B cell (primary cell): ENCODE measurements at regions not wholly inside any gene's neighbourhood (a gene's known extent, or its start where the extent isn't known, plus 50 kb on each side); places are given as distances from the start of the nearest gene placed in this dataset.

Experiments
- ATAC-seq: fragments of 200-7000 bp; cut with Tn5 transposase; one replicate; pipeline ENCODE4 v1.10.0; 2021; ENCODE audit warnings: low read depth, mild to moderate bottlenecking, moderate number of reproducible peaks, moderate library complexity
- CTCF ChIA-PET: fragments of 350-600 bp; sonication (Branson Sonifier 250); formaldehyde crosslinking; loops from one replicate; lab custom pipeline; 2021; ENCODE audit warnings: antibody characterized with exemption, inconsistent platforms; lab: Charles Lee
- POLR2A ChIA-PET: fragments of 350-600 bp; sonication (Branson Sonifier 250); formaldehyde crosslinking; loops from one replicate; lab custom pipeline; 2021; ENCODE audit warnings: antibody characterized with exemption; lab: Charles Lee
- DNase-seq: peaks from one replicate; pipeline ENCODE4 v3.0.0; 2013
- H2AFZ ChIP-seq: 2 replicates; pipeline ENCODE4 v1.6.1; 2012; ENCODE audit warnings: mild to moderate bottlenecking, low read depth, low read length; ENCODE audit not compliant: insufficient read depth, poor library complexity, severe bottlenecking
- H3K27ac ChIP-seq, 2 donors: 1 replicate in 1 of 2; 2 replicates in 1 of 2; pipeline ENCODE4 v1.5.1; 2012 to 2013; ENCODE audit warnings: low read length in 2 of 2, mild to moderate bottlenecking in 2 of 2, moderate library complexity in 1 of 2
- H3K27me3 ChIP-seq, 4 experiments: fragments of 200-600 bp in 1 of 4; sonication (generic) in 1 of 4; replicated peaks in 1 of 4; 1 replicate in 2 of 4; 2 replicates in 2 of 4; pipeline versions ENCODE4 v1.6.1 to v1.7.0; 2013 to 2016; ENCODE audit warnings: low read length in 3 of 4, mild to moderate bottlenecking in 2 of 4, mixed read lengths in 1 of 4, moderate library complexity in 1 of 4; ENCODE audit not compliant: insufficient read depth in 4 of 4, control insufficient read depth in 3 of 4; ENCODE audit errors: control extremely low read depth in 1 of 4
- H3K36me3 ChIP-seq, 2 experiments: replicated peaks in 1 of 2; 1 replicate in 1 of 2; 2 replicates in 1 of 2; pipeline versions ENCODE4 v1.6.1 to v1.7.1; 2013; ENCODE audit warnings: low read length in 1 of 2; ENCODE audit not compliant: insufficient read depth in 2 of 2, control insufficient read depth in 1 of 2; ENCODE audit errors: control extremely low read depth in 1 of 2, extremely low read depth in 1 of 2
- H3K4me1 ChIP-seq, 2 donors: fragments of 200-600 bp in 1 of 2; sonication (generic) in 1 of 2; 1 replicate in 1 of 2; 2 replicates in 1 of 2; pipeline versions ENCODE4 v1.5.1 to v1.6.1; 2013 to 2017; ENCODE audit warnings: low read length in 2 of 2; ENCODE audit not compliant: control insufficient read depth in 2 of 2, insufficient read depth in 2 of 2
- H3K4me2 ChIP-seq: replicated peaks from 2 replicates; pipeline ENCODE3; 2012; ENCODE audit warnings: mild to moderate bottlenecking, low read depth, low read length; ENCODE audit not compliant: poor library complexity, severe bottlenecking
- H3K4me3 ChIP-seq, 5 experiments: fragments of 200-600 bp in 1 of 5; sonication (generic) in 1 of 5; 1 replicate in 3 of 5; 2 replicates in 2 of 5; pipeline versions ENCODE4 v1.5.1 to v1.7.0; 2011 to 2016; ENCODE audit warnings: low read length in 4 of 5, mild to moderate bottlenecking in 4 of 5, low read depth in 2 of 5, control low read depth in 1 of 5, moderate library complexity in 1 of 5; ENCODE audit not compliant: insufficient read depth in 1 of 5; ENCODE audit errors: control extremely low read depth in 1 of 5, extremely low read depth in 1 of 5
- H3K79me2 ChIP-seq: fragments of 200-600 bp; sonication (generic); one replicate; pipeline ENCODE4 v1.6.0; 2016; ENCODE audit warnings: low read length; ENCODE audit not compliant: control insufficient read depth, insufficient read depth
- H3K9ac ChIP-seq: fragments of 200-600 bp; sonication (generic); 2 replicates; pipeline ENCODE4 v1.6.1; 2017; ENCODE audit warnings: mild to moderate bottlenecking, low read length, moderate library complexity
- H3K9me3 ChIP-seq, 3 donors: one replicate each; pipeline versions ENCODE4 v1.6.1 to v1.7.1; 2013; ENCODE audit warnings: low read length in 2 of 3; ENCODE audit not compliant: control insufficient read depth in 2 of 3, insufficient read depth in 1 of 3; ENCODE audit errors: control extremely low read depth in 1 of 3
- H4K20me1 ChIP-seq: 2 replicates; pipeline ENCODE4 v1.6.0; 2012; ENCODE audit warnings: mild to moderate bottlenecking, low read length; ENCODE audit not compliant: insufficient read depth, control insufficient read depth, poor library complexity, severe bottlenecking
- H3K27ac Mint-ChIP-seq: one replicate; pipeline ENCODE4 v1.8.0; 2021; ENCODE audit warnings: mixed read lengths
- H3K27me3 Mint-ChIP-seq: one replicate; pipeline ENCODE4 v1.8.0; 2021; ENCODE audit warnings: mixed read lengths
- H3K4me1 Mint-ChIP-seq: one replicate; pipeline ENCODE4 v1.8.0; 2021; ENCODE audit warnings: mixed read lengths
- H3K4me3 Mint-ChIP-seq: one replicate; pipeline ENCODE4 v1.8.0; 2021; ENCODE audit warnings: mixed read lengths
- H3K9me3 Mint-ChIP-seq: one replicate; pipeline ENCODE4 v1.8.0; 2022; ENCODE audit warnings: mixed read lengths; ENCODE audit not compliant: insufficient read depth
- CTCF ChIP-seq: fragments of 200-600 bp; IDR thresholded peaks from one replicate; pipeline ENCODE4 v1.8.0; 2022; ENCODE audit warnings: antibody characterized with exemption, mild to moderate bottlenecking
- EZH2 ChIP-seq: IDR thresholded peaks from 2 replicates; pipeline ENCODE4 v1.6.1; 2012; ENCODE audit warnings: borderline replicate concordance, low read depth, mild to moderate bottlenecking, moderate library complexity, low read length; ENCODE audit not compliant: insufficient read depth, poor library complexity, severe bottlenecking
- WGBS: methylation state at CpG from one replicate; pipeline ENCODE4 v1.1.5; 2013; ENCODE audit warnings: missing lambda C conversion rate; ENCODE audit not compliant: insufficient coverage; 5-methylcytosine and 5-hydroxymethylcytosine counted together
- intact Hi-C: fragments of 100-400 bp; cut with micrococcal nuclease; formaldehyde crosslinking; loops from one replicate; pipeline ENCODE4 v1.10.0; 2022

GRCh38 chr10:44207160-44207559, 177.7 kb downstream of the CXCL12 start:
- H3K4me3 ChIP-seq: no peak overlapping the region
- POLR2A ChIA-PET: no interaction called here
- no peak for DNase-seq
- TF ChIP-seq EZH2: no peak
- TF ChIP-seq CTCF: no peak
- intact Hi-C loops: no loop called here
- Mint-ChIP-seq H3K27ac (no peak overlapping the region), H3K4me3 (no peak overlapping the region), H3K27me3 (no peaks in the 10 kb centered on the region), H3K9me3 (no peaks in the 10 kb centered on the region), H3K4me1 (no peaks in the 10 kb centered on the region)
- no peak overlapping the region for H2AFZ ChIP-seq
- ATAC-seq: no peak
- no peaks in the 10 kb centered on the region for H4K20me1 ChIP-seq
- H3K9ac ChIP-seq: no peak overlapping the region
- no peaks in the 10 kb centered on the region for H3K79me2 ChIP-seq
- H3K4me1 ChIP-seq: no peaks in the 10 kb centered on the region
- H3K27ac ChIP-seq: no peak overlapping the region
- CTCF ChIA-PET: no interaction called here
- no peaks in the 10 kb centered on the region for H3K36me3 ChIP-seq
- 94% methylated on average over 8 of the region's 9 CpGs for WGBS
- no peak overlapping the region for H3K4me2 ChIP-seq
- peaks cover 0 to 18% (median 0%) of the 10 kb centered on the region in 3 donors for H3K9me3 ChIP-seq
- no peaks in the 10 kb centered on the region for H3K27me3 ChIP-seq

GRCh38 chr10:44206127-44206818, 178.6 kb downstream of the CXCL12 start:
- Mint-ChIP-seq H3K27ac (no peak overlapping the region), H3K4me3 (no peak overlapping the region), H3K9me3 (peaks cover 3% of the 10 kb centered on the region), H3K27me3 (no peaks in the 10 kb centered on the region), H3K4me1 (no peaks in the 10 kb centered on the region)
- no peaks in the 10 kb centered on the region for H3K79me2 ChIP-seq
- peaks cover 0 to 24% (median 3%) of the 10 kb centered on the region in 3 donors for H3K9me3 ChIP-seq
- H3K4me1 ChIP-seq: no peaks in the 10 kb centered on the region
- no peaks in the 10 kb centered on the region for H4K20me1 ChIP-seq
- 97% methylated on average over 20 of the region's 25 CpGs for WGBS
- H3K4me3 ChIP-seq: no peak overlapping the region
- H3K27ac ChIP-seq: no peak overlapping the region
- no peaks in the 10 kb centered on the region for H3K36me3 ChIP-seq
- ChIA-PET CTCF (no interaction called here), POLR2A (no interaction called here)
- no peak for TF ChIP-seq EZH2
- TF ChIP-seq CTCF: no peak
- H3K9ac ChIP-seq: no peak overlapping the region
- H3K4me2 ChIP-seq: no peak overlapping the region
- H3K27me3 ChIP-seq: no peaks in the 10 kb centered on the region
- no peak overlapping the region for H2AFZ ChIP-seq
- intact Hi-C loops: no loop called here
- DNase-seq (no peak), ATAC-seq (no peak)
